ENCODE measurements at regions not wholly inside any gene's neighbourhood (a gene's known extent, or its start where the extent isn't known, plus 50 kb on each side); places are given as distances from the start of the nearest gene placed in this dataset.
"Not testable (repeated sequence)": the region's sequence is repeated elsewhere in the genome, so short reads cannot be mapped to it uniquely, and the experiment has no call there.

- H3K4me3 ChIP-seq (ENCODE audit: low read length): no peak overlapping the region
- H3K4me2 ChIP-seq (ENCODE audit: low read length): no peak overlapping the region
- H3F3A ChIP-seq (ENCODE audit: control insufficient read depth, insufficient read depth): no peaks in the 10 kb centered on the region
- TF ChIP-seq EZH2phosphoT487 (IDR thresholded peaks at IDR 0.05; ENCODE audit: borderline replicate concordance, low read length) (no peak), CTCF (IDR thresholded peaks at IDR 0.05; ENCODE audit: low read depth, low read length, poor library complexity, severe bottlenecking) (no peak)
- H3K27ac ChIP-seq (ENCODE audit: low read depth, low read length): no peak overlapping the region
- H3K27me3 ChIP-seq (ENCODE audit: control insufficient read depth, low read length): peaks cover 3% of the 10 kb centered on the region; the same call in 1 of the 2 replicates
- H4K20me1 ChIP-seq (ENCODE audit: control insufficient read depth, insufficient read depth, low read depth, low read length): no peaks in the 10 kb centered on the region
- no peaks in the 10 kb centered on the region for H3K36me3 ChIP-seq (ENCODE audit: control insufficient read depth, low read length)
- H3K79me2 ChIP-seq (ENCODE audit: control insufficient read depth, low read length): no peaks in the 10 kb centered on the region
- H3K9me3 ChIP-seq (ENCODE audit: control insufficient read depth, insufficient read depth, low read length): no peaks in the 10 kb centered on the region
- no peaks in the 10 kb centered on the region for H3K4me1 ChIP-seq (ENCODE audit: control insufficient read depth, low read length)
- H3K9me2 ChIP-seq (replicated peaks; ENCODE audit: control insufficient read depth, low read length): no peaks in the 10 kb centered on the region
These were observed 109.3 kb upstream of the FOXB1 start for GRCh38 chr15:59894835-59895234.

DNA sequence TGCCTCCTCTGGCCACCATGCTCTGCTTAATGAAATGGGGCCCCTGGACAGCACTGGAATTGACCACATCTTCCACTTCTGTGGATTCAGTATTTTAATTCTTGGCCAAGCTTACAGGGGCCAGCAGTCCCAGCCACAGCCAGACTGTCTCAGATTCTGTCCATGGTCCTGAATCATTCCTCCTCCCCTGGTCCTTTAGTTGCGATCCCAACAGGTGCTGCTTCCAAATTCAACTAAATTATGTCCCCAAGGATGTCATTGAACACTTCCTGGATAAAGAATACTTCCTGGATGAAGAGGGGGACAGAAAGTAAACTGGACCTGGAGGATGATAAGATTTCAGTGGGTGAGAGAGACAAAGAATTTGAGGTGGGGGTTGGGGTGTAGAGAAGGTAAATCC lies 111.1 kb upstream of the FOXB1 start:
- Histone ChIP-seq H3K79me2 (ENCODE audit: control insufficient read depth, low read length) (no peaks in the 10 kb centered on the region), H3K27ac (ENCODE audit: low read depth, low read length) (no peak overlapping the region), H3K4me3 (ENCODE audit: low read length) (no peak overlapping the region), H3K9me2 (replicated peaks; ENCODE audit: control insufficient read depth, low read length) (no peaks in the 10 kb centered on the region), H3K36me3 (ENCODE audit: control insufficient read depth, low read length) (no peaks in the 10 kb centered on the region), H3K27me3 (ENCODE audit: control insufficient read depth, low read length) (peaks cover 3% of the 10 kb centered on the region; the same call in 1 of the 2 replicates), H3K4me2 (ENCODE audit: low read length) (no peak overlapping the region), H3K9me3 (ENCODE audit: control insufficient read depth, insufficient read depth, low read length) (no peaks in the 10 kb centered on the region), H3F3A (ENCODE audit: control insufficient read depth, insufficient read depth) (no peaks in the 10 kb centered on the region), H3K4me1 (ENCODE audit: control insufficient read depth, low read length) (no peaks in the 10 kb centered on the region), H4K20me1 (ENCODE audit: control insufficient read depth, insufficient read depth, low read depth, low read length) (no peaks in the 10 kb centered on the region)
- no peak for TF ChIP-seq EZH2phosphoT487 (IDR thresholded peaks at IDR 0.05; ENCODE audit: borderline replicate concordance, low read length)
- no peak for TF ChIP-seq CTCF (IDR thresholded peaks at IDR 0.05; ENCODE audit: low read depth, low read length, poor library complexity, severe bottlenecking)

DNA sequence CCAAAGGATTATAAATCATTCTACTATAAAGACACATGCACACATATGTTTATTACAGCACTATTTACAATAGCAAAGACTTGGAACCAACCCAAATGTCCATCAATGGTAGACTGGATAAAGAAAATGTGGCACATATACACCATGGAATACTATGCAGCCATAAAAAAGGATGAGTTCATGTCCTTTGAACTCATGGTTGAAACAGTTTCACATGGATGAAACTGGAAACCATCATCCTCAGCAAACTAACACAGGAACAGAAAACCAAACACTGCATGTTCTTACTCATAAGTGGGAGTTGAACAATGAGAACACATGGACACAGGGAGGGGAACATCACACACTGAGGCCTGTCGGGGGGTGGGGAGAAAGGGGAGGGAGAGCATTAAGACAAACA lies 116.2 kb upstream of the FOXB1 start:
- H3K4me2 ChIP-seq (ENCODE audit: low read length); H3K9me3 ChIP-seq (ENCODE audit: control insufficient read depth, insufficient read depth, low read length); H3K9me2 ChIP-seq (replicated peaks; ENCODE audit: control insufficient read depth, low read length); H3K27ac ChIP-seq (ENCODE audit: low read depth, low read length); H3F3A ChIP-seq (ENCODE audit: control insufficient read depth, insufficient read depth); H3K36me3 ChIP-seq (ENCODE audit: control insufficient read depth, low read length); H3K4me1 ChIP-seq (ENCODE audit: control insufficient read depth, low read length); H4K20me1 ChIP-seq (ENCODE audit: control insufficient read depth, insufficient read depth, low read depth, low read length); H3K4me3 ChIP-seq (ENCODE audit: low read length); H3K79me2 ChIP-seq (ENCODE audit: control insufficient read depth, low read length); H3K27me3 ChIP-seq (ENCODE audit: control insufficient read depth, low read length): not testable (repeated sequence)

GRCh38 chr15:59887211-59887610 lies 116.9 kb upstream of the FOXB1 start:
- Histone ChIP-seq H3K9me2 (replicated peaks; ENCODE audit: control insufficient read depth, low read length) (no peaks in the 10 kb centered on the region), H3K4me1 (ENCODE audit: control insufficient read depth, low read length) (no peaks in the 10 kb centered on the region)
- TF ChIP-seq EZH2phosphoT487 (IDR thresholded peaks at IDR 0.05; ENCODE audit: borderline replicate concordance, low read length) (no peak), CTCF (IDR thresholded peaks at IDR 0.05; ENCODE audit: low read depth, low read length, poor library complexity, severe bottlenecking) (no peak)

More at GRCh38 chr15:59887211-59887610, 116.9 kb upstream of the FOXB1 start:
- no peak overlapping the region for H3K4me2 ChIP-seq (ENCODE audit: low read length)
- no peaks in the 10 kb centered on the region for H3K36me3 ChIP-seq (ENCODE audit: control insufficient read depth, low read length)
- H3F3A ChIP-seq (ENCODE audit: control insufficient read depth, insufficient read depth): no peaks in the 10 kb centered on the region
- H3K27me3 ChIP-seq (ENCODE audit: control insufficient read depth, low read length): peaks cover 3% of the 10 kb centered on the region; the same call in 1 of the 2 replicates
- H3K4me3 ChIP-seq (ENCODE audit: low read length): no peak overlapping the region
- no peaks in the 10 kb centered on the region for H3K9me3 ChIP-seq (ENCODE audit: control insufficient read depth, insufficient read depth, low read length)
- H3K27ac ChIP-seq (ENCODE audit: low read depth, low read length): no peak overlapping the region
- no peaks in the 10 kb centered on the region for H3K79me2 ChIP-seq (ENCODE audit: control insufficient read depth, low read length)
- H4K20me1 ChIP-seq (ENCODE audit: control insufficient read depth, insufficient read depth, low read depth, low read length): no peaks in the 10 kb centered on the region

Data from DOHH2 (cell line).